ENCODE measurements at regions not wholly inside any gene's neighbourhood (a gene's known extent, or its start where the extent isn't known, plus 50 kb on each side); places are given as distances from the start of the nearest gene placed in this dataset.

DNA sequence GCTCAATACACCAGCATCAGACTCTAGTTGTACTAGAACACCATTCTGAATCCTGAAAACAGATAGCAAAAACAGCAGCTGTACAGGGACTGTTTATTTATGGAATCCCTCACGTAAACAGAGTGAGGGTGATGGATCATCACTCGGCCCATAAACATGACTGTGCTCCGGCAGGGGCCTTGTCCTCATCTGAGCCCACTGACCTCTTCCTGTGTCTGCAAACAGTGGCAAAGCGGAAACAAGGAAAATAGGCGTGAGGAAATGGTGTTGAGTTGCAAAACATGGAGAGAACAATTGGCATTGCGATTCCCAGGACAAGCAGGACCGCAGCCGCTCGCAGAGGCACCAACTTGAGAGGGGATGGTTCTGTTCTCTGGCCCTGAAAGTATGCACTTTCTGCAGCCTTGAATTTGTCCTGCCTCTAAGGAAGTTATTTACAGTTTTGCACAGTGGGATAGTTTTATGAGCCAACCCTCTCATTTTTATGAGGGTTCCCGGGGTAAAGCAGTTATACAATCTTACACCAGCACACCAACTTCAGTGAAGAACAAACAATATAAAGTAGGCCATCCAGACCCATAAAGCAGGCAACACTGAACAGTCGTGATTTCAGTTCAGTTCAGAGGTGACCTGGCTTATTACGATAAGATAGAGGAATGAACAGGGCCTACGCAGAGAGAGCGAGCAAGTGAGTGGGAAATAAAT, 248.0 kb upstream of the FZD8 start:
- intact Hi-C loops (cut with micrococcal nuclease) = loop anchor here (2.0 to 5.0 kb wide), 3 partner anchors 247 to 602 kb away; partner anchors contain the start of gene FZD8
- Histone ChIP-seq H3K79me2 (ENCODE audit: control insufficient read depth, insufficient read depth, low read length) (no peaks in the 10 kb centered on the region), H2AFZ (ENCODE audit: low read depth, low read length) (peak overlapping the region; percentile 98), H3K4me3 (replicated peaks in 1 of 3; ENCODE audit: insufficient read depth in 1 of 3, low read depth in 1 of 3, low read length in 3 of 3) (no peak overlapping the region), H3K9me1 (replicated peaks; ENCODE audit: control insufficient read depth, extremely low read depth, insufficient read depth, low read length) (no peaks in the 10 kb centered on the region), H3K27ac (ENCODE audit: insufficient read depth, low read depth, low read length) (peak overlapping the region; percentile 58), H3K36me3 (ENCODE audit: control insufficient read depth in 2 of 2, extremely low read depth in 1 of 2, insufficient read depth in 2 of 2, low read length in 2 of 2) (no peaks in the 10 kb centered on the region), H3K27me3 (ENCODE audit: control insufficient read depth in 2 of 2, insufficient read depth in 2 of 2, low read length in 2 of 2) (peaks cover 0 to 2% of the 10 kb centered on the region in 2 experiments), H3K9me3 (replicated peaks; ENCODE audit: control insufficient read depth, insufficient read depth, low read length) (no peaks in the 10 kb centered on the region), H3K9ac (replicated peaks; ENCODE audit: extremely low read depth, insufficient read depth, low read length) (peak overlapping the region; percentile 4), H3K4me1 (ENCODE audit: control insufficient read depth, extremely low read depth, insufficient read depth, low read length) (peaks cover 19% of the 10 kb centered on the region), H3K4me2 (ENCODE audit: insufficient read depth, low read length) (peak overlapping the region; percentile 35), H4K20me1 (replicated peaks; ENCODE audit: control insufficient read depth, extremely low read depth, insufficient read depth, low read length) (no peaks in the 10 kb centered on the region)
- TF ChIP-seq POLR2AphosphoS5 (IDR thresholded peaks at IDR 0.05; ENCODE audit: insufficient read depth, low read depth, low read length) = peak; percentile 11
- TF ChIP-seq MYC (IDR thresholded peaks at IDR 0.05; ENCODE audit: low read depth, low read length) = no peak
- TF ChIP-seq FOS (IDR thresholded peaks at IDR 0.05; ENCODE audit: borderline replicate concordance, insufficient read depth, low read length) = no peak
- no TSS peak for BruUV-seq (replicated peaks)
- DNase-seq (ENCODE audit: low read depth, low spot score) (peak; percentile 85), FAIRE-seq (peak; percentile 90)
- CTCF ChIA-PET = no interaction called here
- POLR2A ChIA-PET = no interaction called here
- dilution Hi-C loops (cut with MboI; ENCODE audit: extremely low pct_ligation_motif_present, low sequenced_read_pairs) = no loop called here

GRCh38 chr10:35889226-35889625, 247.1 kb upstream of the FZD8 start:
- dilution Hi-C loops (cut with MboI; ENCODE audit: extremely low pct_ligation_motif_present, low sequenced_read_pairs) = no loop called here
- FAIRE-seq = no peak
- H3K4me2 ChIP-seq (ENCODE audit: insufficient read depth, low read length) = no peak overlapping the region

More at GRCh38 chr10:35889226-35889625, 247.1 kb upstream of the FZD8 start:
- TF ChIP-seq POLR2AphosphoS5 (IDR thresholded peaks at IDR 0.05; ENCODE audit: insufficient read depth, low read depth, low read length) = no peak
- TF ChIP-seq EZH2 (IDR thresholded peaks at IDR 0.05; ENCODE audit: borderline replicate concordance, low read depth, low read length, severe bottlenecking) = no peak
- no peak for TF ChIP-seq GATA2 (IDR thresholded peaks at IDR 0.05; ENCODE audit: insufficient read depth, insufficient read length, low read depth, low read length)
- TF ChIP-seq CTCF (IDR thresholded peaks at IDR 0.05; ENCODE audit: extremely low read depth in 1 of 2, insufficient read depth in 1 of 2, low read depth in 1 of 2, low read length in 2 of 2) = no peak
- TF ChIP-seq, protein P1, sequence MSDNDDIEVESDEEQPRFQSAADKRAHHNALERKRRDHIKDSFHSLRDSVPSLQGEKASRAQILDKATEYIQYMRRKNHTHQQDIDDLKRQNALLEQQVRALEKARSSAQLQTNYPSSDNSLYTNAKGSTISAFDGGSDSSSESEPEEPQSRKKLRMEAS (IDR thresholded peaks at IDR 0.05; ENCODE audit: insufficient read depth, insufficient read length) = no peak
- no peak for TF ChIP-seq POLR2A (IDR thresholded peaks at IDR 0.05; ENCODE audit: low read depth, low read length)
- TF ChIP-seq JUN (IDR thresholded peaks at IDR 0.05; ENCODE audit: borderline replicate concordance, insufficient read depth, insufficient read length, low read depth) = no peak
- no peak for TF ChIP-seq FOS (IDR thresholded peaks at IDR 0.05; ENCODE audit: borderline replicate concordance, insufficient read depth, low read length)
- TF ChIP-seq MYC (IDR thresholded peaks at IDR 0.05; ENCODE audit: low read depth, low read length) = no peak
- H3K4me1 ChIP-seq (ENCODE audit: control insufficient read depth, extremely low read depth, insufficient read depth, low read length) = peaks cover 19% of the 10 kb centered on the region
- no peaks in the 10 kb centered on the region for H4K20me1 ChIP-seq (replicated peaks; ENCODE audit: control insufficient read depth, extremely low read depth, insufficient read depth, low read length)
- H3K79me2 ChIP-seq (ENCODE audit: control insufficient read depth, insufficient read depth, low read length) = no peaks in the 10 kb centered on the region
- H2AFZ ChIP-seq (ENCODE audit: low read depth, low read length) = peak overlapping the region; percentile 98
- ChIA-PET CTCF (interaction anchor here (1.0 to 1.8 kb wide), 3 partner anchors 9 to 27 kb away, joined by 3 read pairs; no protein-coding TSS in a partner anchor), POLR2A (no interaction called here)
- intact Hi-C loops (cut with micrococcal nuclease) = loop anchor here (5.0 kb wide), 1 partner anchor 603 kb away; no protein-coding TSS in a partner anchor
- no peaks in the 10 kb centered on the region for H3K36me3 ChIP-seq (ENCODE audit: control insufficient read depth in 2 of 2, extremely low read depth in 1 of 2, insufficient read depth in 2 of 2, low read length in 2 of 2)
- no peaks in the 10 kb centered on the region for H3K9me1 ChIP-seq (replicated peaks; ENCODE audit: control insufficient read depth, extremely low read depth, insufficient read depth, low read length)
- no peak overlapping the region for H3K27ac ChIP-seq (ENCODE audit: insufficient read depth, low read depth, low read length)
- H3K4me3 ChIP-seq (replicated peaks in 1 of 3; ENCODE audit: insufficient read depth in 1 of 3, low read depth in 1 of 3, low read length in 3 of 3) = no peak overlapping the region
- no peaks in the 10 kb centered on the region for H3K9me3 ChIP-seq (replicated peaks; ENCODE audit: control insufficient read depth, insufficient read depth, low read length)
- no peak overlapping the region for H3K9ac ChIP-seq (replicated peaks; ENCODE audit: extremely low read depth, insufficient read depth, low read length)
- peaks cover 3% of the 10 kb centered on the region in 2 experiments for H3K27me3 ChIP-seq (ENCODE audit: control insufficient read depth in 2 of 2, insufficient read depth in 2 of 2, low read length in 2 of 2)
- DNase-seq (ENCODE audit: low read depth, low spot score) = no peak
- BruUV-seq (replicated peaks) = no TSS peak

Measured in endothelial cell of umbilical vein (primary cell).